HepG2 (cell line): ENCODE measurements at regions not wholly inside any gene's neighbourhood (a gene's known extent, or its start where the extent isn't known, plus 50 kb on each side); places are given as distances from the start of the nearest gene placed in this dataset.

Source experiments
- ATAC-seq: fragments of 200-7000 bp; cut with Tn5 transposase; 3 replicates; pipeline ENCODE4 v1.9.1; 2020; ENCODE audit warnings: mild to moderate bottlenecking, moderate library complexity
- BruUV-seq: library from RNA; stranded (reverse); fragments of 400-500 nt; replicated peaks from 2 replicates; lab custom pipeline; 2021; lab: Mats Ljungman, UMichigan
- CTCF ChIA-PET: fragments of 300-600 bp; formaldehyde crosslinking; extraction: SDS; loops from one replicate; lab custom pipeline; 2021; ENCODE audit warnings: low total read pairs, inconsistent platforms, low intra/inter-chr PET ratio; lab: Yijun Ruan, JAX
- POLR2A ChIA-PET: fragments of 350-600 bp; sonication (Branson Sonifier 250); formaldehyde crosslinking; loops from one replicate; lab custom pipeline; 2020; ENCODE audit warnings: antibody characterized with exemption, inconsistent platforms; lab: Yijun Ruan, JAX
- DNase-seq: peaks from one replicate; pipeline ENCODE4 v3.0.0-alpha.2; 2015; ENCODE audit warnings: low spot score
- FAIRE-seq: peaks from 3 replicates; lab custom pipeline; 2011; peaks lifted over from hg19 to GRCh38; lab: Jason Lieb, UNC
- H2AFZ ChIP-seq: one replicate; pipeline ENCODE4 v1.6.1; 2011; ENCODE audit warnings: low read length, inconsistent platforms
- H3K27ac ChIP-seq: fragments of 300-600 bp; 3 replicates; pipeline ENCODE4 v1.8.0; 2011; ENCODE audit warnings: mixed run types, mild to moderate bottlenecking, mixed read lengths, low read length, inconsistent platforms; ENCODE audit not compliant: insufficient read depth; ENCODE audit errors: extremely low read length
- H3K27me3 ChIP-seq, 2 experiments: fragments of 200-600 bp in 1 of 2; 2 replicates in 1 of 2; 3 replicates in 1 of 2; pipeline versions ENCODE4 v1.6.0 to v1.8.0; 2011; ENCODE audit warnings: low read length in 2 of 2, mild to moderate bottlenecking in 2 of 2, moderate library complexity in 2 of 2, inconsistent platforms in 1 of 2; ENCODE audit not compliant: insufficient read depth in 2 of 2, control insufficient read depth in 1 of 2
- H3K36me3 ChIP-seq, 2 experiments: fragments of 200-600 bp in 1 of 2; replicated peaks in 1 of 2; 2 replicates in 1 of 2; 3 replicates in 1 of 2; pipeline versions ENCODE4 v1.5.1 to v1.8.0; 2011; ENCODE audit warnings: low read length in 2 of 2, inconsistent platforms in 1 of 2; ENCODE audit not compliant: insufficient read depth in 2 of 2, control insufficient read depth in 1 of 2
- H3K4me1 ChIP-seq: 2 replicates; pipeline ENCODE4 v1.5.1; 2012; ENCODE audit warnings: low read length, inconsistent platforms; ENCODE audit not compliant: insufficient read depth
- H3K4me2 ChIP-seq: 2 replicates; pipeline ENCODE4 v1.6.0; 2011; ENCODE audit warnings: low read depth, low read length, inconsistent platforms
- H3K4me3 ChIP-seq, 3 experiments: fragments of 200-600 bp in 1 of 3; sonication (generic), shearing (Covaris generic) in 1 of 3; replicated peaks in 1 of 3; 2 replicates each; pipeline ENCODE4 v1.5.1; 2011 to 2016; ENCODE audit warnings: low read length in 3 of 3, inconsistent platforms in 2 of 3, low read depth in 2 of 3, mild to moderate bottlenecking in 2 of 3, control low read depth in 1 of 3, mixed read lengths in 1 of 3; ENCODE audit not compliant: insufficient read depth in 1 of 3
- H3K79me2 ChIP-seq: one replicate; pipeline ENCODE4 v1.6.1; 2011; ENCODE audit warnings: low read length, inconsistent platforms; ENCODE audit not compliant: insufficient read depth
- H3K9ac ChIP-seq: 2 replicates; pipeline ENCODE4 v1.6.0; 2011; ENCODE audit warnings: mild to moderate bottlenecking, low read depth, low read length, inconsistent platforms; ENCODE audit not compliant: insufficient read depth
- H3K9me3 ChIP-seq: 2 replicates; pipeline ENCODE4 v1.5.1; 2012; ENCODE audit warnings: mild to moderate bottlenecking, low read length
- H4K20me1 ChIP-seq: 2 replicates; pipeline ENCODE4 v1.6.0; 2011; ENCODE audit warnings: inconsistent platforms, mild to moderate bottlenecking, low read length, moderate library complexity; ENCODE audit not compliant: insufficient read depth
- ATM ChIP-seq: fragments of 450-650 bp; IDR thresholded peaks from 2 replicates; pipeline ENCODE4 v1.7.1; 2017; ENCODE audit warnings: mild to moderate bottlenecking, borderline replicate concordance
- KAT2B ChIP-seq: fragments of 150-350 bp; IDR thresholded peaks from 2 replicates; pipeline ENCODE4 v1.6.1; 2014; ENCODE audit warnings: low read depth, low read length, borderline replicate concordance
- PHF8 ChIP-seq: sonication (generic); formaldehyde crosslinking; IDR thresholded peaks from 2 replicates; pipeline ENCODE4 v1.5.0; 2020; ENCODE audit warnings: missing genetic modification reagents
- RARA ChIP-seq: IDR thresholded peaks from 2 replicates; pipeline ENCODE4 v1.6.1; 2016; ENCODE audit warnings: missing genetic modification reagents, missing compliant biosample characterization
- ZBTB44 ChIP-seq: sonication (generic); formaldehyde crosslinking; IDR thresholded peaks from 2 replicates; pipeline ENCODE4 v1.4.0; 2020; ENCODE audit warnings: missing genetic modification reagents
- ZNF253 ChIP-seq: sonication (generic); formaldehyde crosslinking; IDR thresholded peaks from 2 replicates; pipeline ENCODE4 v1.8.0; 2022; ENCODE audit warnings: mild to moderate bottlenecking, missing genetic modification reagents, borderline replicate concordance
- WGBS: methylation state at CpG from one replicate; pipeline ENCODE4 v1.1.6; 2017; ENCODE audit warnings: low lambda C conversion rate; 5-methylcytosine and 5-hydroxymethylcytosine counted together
- in situ Hi-C: cut with HindIII; loops from 2 replicates; pipeline ENCODE4 v1.10.0; 2017; ENCODE audit warnings: low pct_unique_long_range_greater_than_20kb; ENCODE audit not compliant: extremely low pct_ligation_motif_present
- intact Hi-C: fragments of 100-400 bp; cut with micrococcal nuclease; formaldehyde crosslinking; loops from one replicate; pipeline ENCODE4 v1.10.0; 2022; ENCODE audit not compliant: unreplicated experiment
- TF ChIP-seq, protein P1 (sequence below): sonication (generic); formaldehyde crosslinking; IDR thresholded peaks from 2 replicates; pipeline ENCODE4 v1.8.0; 2022; ENCODE audit warnings: mild to moderate bottlenecking, missing genetic modification reagents, moderate library complexity
- TF ChIP-seq, protein P2 (sequence below): sonication (generic); formaldehyde crosslinking; IDR thresholded peaks from 2 replicates; pipeline ENCODE4 v1.4.0; 2020; ENCODE audit warnings: mild to moderate bottlenecking, missing genetic modification reagents

DNA sequence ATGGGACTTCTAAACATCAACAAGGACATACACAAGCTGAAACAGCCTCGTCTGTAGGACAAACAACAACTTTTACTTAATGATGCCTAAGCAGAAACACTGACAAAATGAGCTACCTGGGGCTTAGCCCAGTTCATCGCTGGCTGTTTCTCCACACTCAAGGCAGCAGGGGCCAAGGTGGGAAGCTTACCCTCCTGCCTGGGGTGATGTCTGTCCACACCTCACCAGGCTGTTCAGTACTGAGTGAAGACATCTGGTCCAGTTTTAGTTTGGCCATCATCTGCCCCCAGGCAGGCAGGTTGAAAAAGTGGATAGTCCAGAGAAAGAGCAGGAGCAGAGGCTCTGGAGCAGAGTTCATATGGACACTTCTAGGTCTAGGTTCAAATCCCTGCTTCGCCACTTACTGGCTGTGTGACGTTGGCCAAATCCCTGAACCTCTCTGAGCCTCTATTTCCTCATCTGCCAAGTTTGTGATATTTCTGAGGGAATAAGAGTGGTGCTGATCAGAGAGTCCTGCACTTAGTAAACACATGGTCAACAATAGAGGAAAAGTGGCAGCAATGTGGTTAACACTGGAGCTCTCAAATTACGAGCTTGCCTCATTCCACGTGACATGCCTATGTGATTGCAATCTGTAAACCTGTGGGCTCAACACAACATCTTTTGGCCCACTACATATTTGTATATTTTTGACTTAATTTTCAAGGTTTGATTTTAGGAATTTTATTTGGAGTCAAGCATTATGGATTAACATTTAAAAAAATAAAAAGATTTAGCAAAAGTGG is 720.1 kb upstream of the TMEM132C start:
- no peaks in the 10 kb centered on the region for H3K27me3 ChIP-seq
- no peaks in the 10 kb centered on the region for H4K20me1 ChIP-seq
- in situ Hi-C loops = no loop called here
- H3K79me2 ChIP-seq = no peaks in the 10 kb centered on the region
- BruUV-seq = no TSS peak
- TF ChIP-seq, protein P1, sequence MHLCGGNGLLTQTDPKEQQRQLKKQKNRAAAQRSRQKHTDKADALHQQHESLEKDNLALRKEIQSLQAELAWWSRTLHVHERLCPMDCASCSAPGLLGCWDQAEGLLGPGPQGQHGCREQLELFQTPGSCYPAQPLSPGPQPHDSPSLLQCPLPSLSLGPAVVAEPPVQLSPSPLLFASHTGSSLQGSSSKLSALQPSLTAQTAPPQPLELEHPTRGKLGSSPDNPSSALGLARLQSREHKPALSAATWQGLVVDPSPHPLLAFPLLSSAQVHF (CRISPR knock-in tag) = no peak
- TF ChIP-seq PHF8 (no peak), ZNF253 (CRISPR knock-in tag) (no peak), RARA (no peak), KAT2B (no peak), ATM (no peak), ZBTB44 (CRISPR knock-in tag) (no peak)
- TF ChIP-seq, protein P2, sequence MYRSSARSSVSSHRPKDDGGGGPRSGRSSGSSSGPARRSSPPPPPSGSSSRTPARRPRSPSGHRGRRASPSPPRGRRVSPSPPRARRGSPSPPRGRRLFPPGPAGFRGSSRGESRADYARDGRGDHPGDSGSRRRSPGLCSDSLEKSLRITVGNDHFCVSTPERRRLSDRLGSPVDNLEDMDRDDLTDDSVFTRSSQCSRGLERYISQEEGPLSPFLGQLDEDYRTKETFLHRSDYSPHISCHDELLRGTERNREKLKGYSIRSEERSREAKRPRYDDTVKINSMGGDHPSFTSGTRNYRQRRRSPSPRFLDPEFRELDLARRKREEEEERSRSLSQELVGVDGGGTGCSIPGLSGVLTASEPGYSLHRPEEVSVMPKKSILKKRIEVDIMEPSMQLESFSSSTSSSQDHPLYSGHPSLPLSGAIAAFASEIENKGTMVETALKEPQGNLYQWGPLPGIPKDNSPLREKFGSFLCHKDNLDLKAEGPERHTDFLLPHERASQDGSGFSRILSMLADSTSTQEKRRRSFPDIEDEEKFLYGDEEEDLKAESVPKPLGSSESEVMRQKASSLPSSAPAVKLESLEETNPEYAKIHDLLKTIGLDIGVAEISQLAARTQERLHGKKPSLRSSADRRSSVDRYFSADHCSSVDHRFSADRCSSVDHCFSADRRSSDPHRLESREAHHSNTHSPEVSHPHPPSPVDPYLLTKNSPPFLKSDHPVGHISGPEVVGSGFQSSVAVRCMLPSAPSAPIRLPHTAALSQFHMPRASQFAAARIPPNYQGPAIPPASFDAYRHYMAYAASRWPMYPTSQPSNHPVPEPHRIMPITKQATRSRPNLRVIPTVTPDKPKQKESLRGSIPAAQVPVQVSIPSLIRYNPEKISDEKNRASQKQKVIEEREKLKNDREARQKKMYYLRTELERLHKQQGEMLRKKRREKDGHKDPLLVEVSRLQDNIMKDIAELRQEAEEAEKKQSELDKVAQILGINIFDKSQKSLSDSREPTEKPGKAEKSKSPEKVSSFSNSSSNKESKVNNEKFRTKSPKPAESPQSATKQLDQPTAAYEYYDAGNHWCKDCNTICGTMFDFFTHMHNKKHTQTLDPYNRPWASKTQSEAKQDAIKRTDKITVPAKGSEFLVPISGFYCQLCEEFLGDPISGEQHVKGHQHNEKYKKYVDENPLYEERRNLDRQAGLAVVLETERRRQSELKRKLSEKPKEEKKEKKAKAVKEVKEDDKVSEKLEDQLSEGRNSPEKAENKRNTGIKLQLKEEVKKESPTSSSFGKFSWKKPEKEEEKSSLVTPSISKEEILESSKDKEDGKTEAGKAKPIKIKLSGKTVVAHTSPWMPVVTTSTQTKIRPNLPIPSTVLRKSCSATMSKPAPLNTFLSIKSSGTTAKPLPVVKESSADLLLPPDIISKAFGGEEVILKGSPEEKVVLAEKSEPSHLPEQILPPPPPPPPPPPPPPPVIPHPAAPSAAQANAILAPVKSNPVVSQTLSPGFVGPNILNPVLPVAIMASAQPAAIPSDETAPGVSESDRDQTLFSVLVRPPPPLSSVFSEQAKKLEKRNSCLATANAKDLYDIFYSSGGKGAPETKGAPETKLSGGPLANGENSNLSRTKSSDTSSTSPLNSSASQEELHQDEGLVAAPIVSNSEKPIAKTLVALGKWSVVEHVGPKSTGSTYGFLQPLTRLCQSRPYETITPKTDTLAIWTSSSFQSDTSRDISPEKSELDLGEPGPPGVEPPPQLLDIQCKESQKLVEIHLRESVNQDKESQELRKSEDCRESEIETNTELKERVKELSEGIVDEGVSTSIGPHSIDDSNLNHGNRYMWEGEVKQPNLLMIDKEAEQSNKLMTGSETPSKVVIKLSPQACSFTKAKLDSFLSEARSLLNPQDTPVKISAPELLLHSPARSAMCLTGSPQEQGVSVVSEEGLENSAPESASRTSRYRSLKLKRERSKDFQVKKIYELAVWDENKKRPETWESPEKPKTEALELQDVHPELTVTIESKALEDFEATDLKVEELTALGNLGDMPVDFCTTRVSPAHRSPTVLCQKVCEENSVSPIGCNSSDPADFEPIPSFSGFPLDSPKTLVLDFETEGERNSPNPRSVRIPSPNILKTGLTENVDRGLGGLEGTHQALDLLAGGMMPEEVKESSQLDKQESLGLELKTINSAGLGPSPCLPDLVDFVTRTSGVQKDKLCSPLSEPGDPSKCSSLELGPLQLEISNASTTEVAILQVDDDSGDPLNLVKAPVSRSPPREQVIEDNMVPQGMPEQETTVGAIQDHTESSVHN (CRISPR knock-in tag) = no peak
- TF ChIP-seq, all 625 proteins: peak for 0
- no peaks in the 10 kb centered on the region for H3K4me1 ChIP-seq
- ChIA-PET CTCF (no interaction called here), POLR2A (no interaction called here)
- no peak for ATAC-seq
- FAIRE-seq = no peak
- H2AFZ ChIP-seq = no peak overlapping the region
- no peak overlapping the region for H3K27ac ChIP-seq
- H3K9me3 ChIP-seq = peaks cover 65% of the 10 kb centered on the region
- H3K4me3 ChIP-seq = no peak overlapping the region
- H3K4me2 ChIP-seq = no peak overlapping the region
- H3K36me3 ChIP-seq = no peaks in the 10 kb centered on the region
- intact Hi-C loops = no loop called here
- H3K9ac ChIP-seq = no peak overlapping the region
- DNase-seq = no peak
- 22% methylated on average over 5 of the region's 6 CpGs for WGBS
